Ishikawa (cell line): ENCODE measurements at regions not wholly inside any gene's neighbourhood (a gene's known extent, or its start where the extent isn't known, plus 50 kb on each side); places are given as distances from the start of the nearest gene placed in this dataset.

ENCODE experiments used
- CEBPB ChIP-seq: IDR thresholded peaks from 2 replicates; pipeline ENCODE4 v1.6.1; 2012
- CREB1 ChIP-seq: IDR thresholded peaks from 2 replicates; pipeline ENCODE4 v1.6.1; 2012; ENCODE audit warnings: low read depth
- EGR1 ChIP-seq: IDR thresholded peaks from 2 replicates; pipeline ENCODE4 v1.6.1; 2012
- EP300 ChIP-seq: IDR thresholded peaks from 2 replicates; pipeline ENCODE4 v1.6.1; 2012; ENCODE audit warnings: borderline replicate concordance
- FOXM1 ChIP-seq: IDR thresholded peaks from 2 replicates; pipeline ENCODE4 v1.6.1; 2012; ENCODE audit warnings: low read depth, borderline replicate concordance
- RAD21 ChIP-seq: IDR thresholded peaks from 2 replicates; pipeline ENCODE4 v1.6.1; 2012; ENCODE audit warnings: low read depth
- TAF1 ChIP-seq: IDR thresholded peaks from 2 replicates; pipeline ENCODE4 v1.6.1; 2012; ENCODE audit warnings: low read depth, mild to moderate bottlenecking
- TCF12 ChIP-seq: IDR thresholded peaks from 2 replicates; pipeline ENCODE4 v1.6.1; 2012; ENCODE audit warnings: low read depth
- TEAD4 ChIP-seq: IDR thresholded peaks from 2 replicates; pipeline ENCODE4 v1.6.1; 2012
- YY1 ChIP-seq: IDR thresholded peaks from 2 replicates; pipeline ENCODE4 v1.6.1; 2012; ENCODE audit warnings: low read depth
- ZBTB7A ChIP-seq: IDR thresholded peaks from 2 replicates; pipeline ENCODE4 v1.6.1; 2012; ENCODE audit warnings: low read depth
- TF ChIP-seq, protein P1 (sequence below): IDR thresholded peaks from 2 replicates; pipeline ENCODE4 v1.6.1; 2012
- TF ChIP-seq, protein P2 (sequence below): IDR thresholded peaks from 2 replicates; pipeline ENCODE4 v1.6.1; 2012
- TF ChIP-seq, protein P3 (sequence below): IDR thresholded peaks from 2 replicates; pipeline ENCODE4 v1.6.1; 2012; ENCODE audit warnings: low read depth, mild to moderate bottlenecking

DNA sequence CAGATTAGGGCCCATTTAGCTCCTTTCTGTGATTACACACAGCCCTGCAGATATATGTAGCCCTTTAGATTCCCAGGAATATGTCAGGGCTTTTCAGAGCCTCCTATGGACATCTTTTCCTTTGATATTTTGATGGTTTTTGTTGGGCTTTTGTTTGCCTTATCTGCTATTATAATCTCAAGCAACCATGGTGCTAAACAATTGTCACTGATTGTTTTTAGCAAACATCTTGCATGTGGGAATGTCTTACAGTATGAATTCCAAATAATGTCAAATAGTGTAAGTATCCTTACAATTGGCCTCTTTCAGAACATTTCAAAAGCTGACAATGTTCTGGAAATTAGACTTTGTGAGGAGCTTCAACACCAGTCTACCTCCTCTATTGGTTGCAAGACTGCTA lies 333.6 kb upstream of the OPRM1 start:
- TF ChIP-seq, protein P1, sequence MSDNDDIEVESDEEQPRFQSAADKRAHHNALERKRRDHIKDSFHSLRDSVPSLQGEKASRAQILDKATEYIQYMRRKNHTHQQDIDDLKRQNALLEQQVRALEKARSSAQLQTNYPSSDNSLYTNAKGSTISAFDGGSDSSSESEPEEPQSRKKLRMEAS = no peak
- TF ChIP-seq, protein P2, sequence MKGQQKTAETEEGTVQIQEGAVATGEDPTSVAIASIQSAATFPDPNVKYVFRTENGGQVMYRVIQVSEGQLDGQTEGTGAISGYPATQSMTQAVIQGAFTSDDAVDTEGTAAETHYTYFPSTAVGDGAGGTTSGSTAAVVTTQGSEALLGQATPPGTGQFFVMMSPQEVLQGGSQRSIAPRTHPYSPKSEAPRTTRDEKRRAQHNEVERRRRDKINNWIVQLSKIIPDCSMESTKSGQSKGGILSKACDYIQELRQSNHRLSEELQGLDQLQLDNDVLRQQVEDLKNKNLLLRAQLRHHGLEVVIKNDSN = no peak
- TF ChIP-seq ZBTB7A (no peak), FOXM1 (no peak), CREB1 (no peak), TCF12 (no peak)

DNA sequence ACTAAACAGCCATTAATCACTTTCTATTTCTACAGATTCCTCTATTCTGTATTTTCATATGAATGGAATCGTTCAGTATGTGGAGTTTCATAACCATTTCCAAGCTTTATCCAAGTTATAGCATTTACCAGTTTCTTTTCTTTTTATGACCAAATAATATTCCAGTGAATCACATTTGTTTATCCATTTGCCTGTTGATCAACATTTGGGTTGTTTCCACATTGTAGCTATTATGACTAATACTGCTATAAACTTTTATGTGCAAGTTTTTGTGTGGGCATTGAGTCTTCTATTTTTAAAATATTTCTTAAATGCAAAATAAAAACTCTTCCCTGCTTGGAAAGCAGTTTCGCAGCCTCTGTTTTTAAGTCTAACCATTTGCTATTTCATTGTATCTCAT lies 336.4 kb upstream of the OPRM1 start:
- no peak for TF ChIP-seq TCF12
- TF ChIP-seq CREB1 = no peak
- TF ChIP-seq EP300 = no peak
- TF ChIP-seq RAD21 = no peak
- no peak for TF ChIP-seq ZBTB7A
- no peak for TF ChIP-seq FOXM1
- no peak for TF ChIP-seq EGR1
- TF ChIP-seq, protein P1 = no peak
- TF ChIP-seq, protein P3, sequence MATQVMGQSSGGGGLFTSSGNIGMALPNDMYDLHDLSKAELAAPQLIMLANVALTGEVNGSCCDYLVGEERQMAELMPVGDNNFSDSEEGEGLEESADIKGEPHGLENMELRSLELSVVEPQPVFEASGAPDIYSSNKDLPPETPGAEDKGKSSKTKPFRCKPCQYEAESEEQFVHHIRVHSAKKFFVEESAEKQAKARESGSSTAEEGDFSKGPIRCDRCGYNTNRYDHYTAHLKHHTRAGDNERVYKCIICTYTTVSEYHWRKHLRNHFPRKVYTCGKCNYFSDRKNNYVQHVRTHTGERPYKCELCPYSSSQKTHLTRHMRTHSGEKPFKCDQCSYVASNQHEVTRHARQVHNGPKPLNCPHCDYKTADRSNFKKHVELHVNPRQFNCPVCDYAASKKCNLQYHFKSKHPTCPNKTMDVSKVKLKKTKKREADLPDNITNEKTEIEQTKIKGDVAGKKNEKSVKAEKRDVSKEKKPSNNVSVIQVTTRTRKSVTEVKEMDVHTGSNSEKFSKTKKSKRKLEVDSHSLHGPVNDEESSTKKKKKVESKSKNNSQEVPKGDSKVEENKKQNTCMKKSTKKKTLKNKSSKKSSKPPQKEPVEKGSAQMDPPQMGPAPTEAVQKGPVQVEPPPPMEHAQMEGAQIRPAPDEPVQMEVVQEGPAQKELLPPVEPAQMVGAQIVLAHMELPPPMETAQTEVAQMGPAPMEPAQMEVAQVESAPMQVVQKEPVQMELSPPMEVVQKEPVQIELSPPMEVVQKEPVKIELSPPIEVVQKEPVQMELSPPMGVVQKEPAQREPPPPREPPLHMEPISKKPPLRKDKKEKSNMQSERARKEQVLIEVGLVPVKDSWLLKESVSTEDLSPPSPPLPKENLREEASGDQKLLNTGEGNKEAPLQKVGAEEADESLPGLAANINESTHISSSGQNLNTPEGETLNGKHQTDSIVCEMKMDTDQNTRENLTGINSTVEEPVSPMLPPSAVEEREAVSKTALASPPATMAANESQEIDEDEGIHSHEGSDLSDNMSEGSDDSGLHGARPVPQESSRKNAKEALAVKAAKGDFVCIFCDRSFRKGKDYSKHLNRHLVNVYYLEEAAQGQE = no peak
- TF ChIP-seq CEBPB = no peak
- TF ChIP-seq TAF1 = no peak
- TF ChIP-seq TEAD4 = no peak

DNA sequence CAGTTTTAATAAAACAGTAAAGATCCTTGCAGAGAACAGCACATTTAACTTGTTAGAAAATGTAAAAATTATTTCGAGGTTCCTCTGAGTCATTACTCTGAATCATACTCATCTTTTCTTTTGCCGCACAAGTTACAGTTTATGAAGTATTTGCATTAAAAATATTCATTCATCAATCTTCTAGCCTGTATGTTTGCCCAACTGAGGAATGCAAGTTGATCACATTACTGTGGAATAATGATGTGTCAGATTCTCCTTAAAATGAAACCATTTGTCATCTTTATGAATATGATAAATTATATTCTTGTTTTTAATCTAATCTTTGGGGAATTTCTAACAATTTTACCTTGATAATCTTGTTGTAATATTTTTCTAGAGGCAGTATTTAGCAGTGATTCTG lies 340.4 kb upstream of the OPRM1 start:
- no peak for TF ChIP-seq TAF1
- TF ChIP-seq EP300 = no peak
- TF ChIP-seq TCF12 = no peak
- TF ChIP-seq FOXM1 = no peak
- no peak for TF ChIP-seq ZBTB7A
- TF ChIP-seq, protein P2 = no peak
- no peak for TF ChIP-seq EGR1
- TF ChIP-seq YY1 = no peak
- TF ChIP-seq, protein P1 = no peak

DNA sequence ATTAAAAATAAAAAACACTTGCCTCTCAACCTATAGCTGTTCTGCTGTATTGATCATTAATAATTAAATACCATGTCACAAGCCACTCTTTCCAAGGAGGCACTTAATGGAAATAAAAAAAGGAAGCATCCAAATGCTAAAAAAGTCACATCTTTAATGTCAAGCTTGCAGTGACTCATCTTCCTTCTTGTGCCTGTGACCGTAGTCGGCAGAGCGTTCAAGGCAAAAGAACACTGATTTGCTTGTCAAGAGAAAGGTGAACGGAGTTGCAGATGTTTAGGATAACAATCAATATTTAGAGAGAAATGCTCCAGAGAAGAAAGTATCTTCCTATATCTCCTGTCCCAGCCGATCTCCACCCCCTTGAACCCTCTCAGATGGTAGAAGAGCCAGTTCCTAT lies 341.0 kb upstream of the OPRM1 start:
- TF ChIP-seq FOXM1 = no peak

DNA sequence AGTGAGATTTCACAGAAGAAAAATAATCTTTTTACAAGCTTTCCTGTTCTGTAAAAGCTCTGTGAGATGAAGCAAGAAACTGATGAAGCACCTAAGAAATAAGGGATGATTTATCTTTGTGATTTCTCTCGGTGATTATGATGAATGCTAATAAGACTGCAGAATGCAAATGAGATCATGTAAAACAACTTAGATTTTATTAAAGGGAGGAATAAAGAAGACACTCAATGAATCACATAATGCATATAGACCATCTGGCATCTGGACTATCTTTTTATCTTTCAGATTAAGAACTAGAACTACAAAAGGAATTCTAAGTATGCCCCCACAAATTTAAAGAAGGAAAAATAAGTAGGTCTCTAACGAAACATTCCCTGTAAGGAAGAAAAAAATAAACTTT lies 361.5 kb upstream of the OPRM1 start:
- no peak for TF ChIP-seq CEBPB
- no peak for TF ChIP-seq ZBTB7A

DNA sequence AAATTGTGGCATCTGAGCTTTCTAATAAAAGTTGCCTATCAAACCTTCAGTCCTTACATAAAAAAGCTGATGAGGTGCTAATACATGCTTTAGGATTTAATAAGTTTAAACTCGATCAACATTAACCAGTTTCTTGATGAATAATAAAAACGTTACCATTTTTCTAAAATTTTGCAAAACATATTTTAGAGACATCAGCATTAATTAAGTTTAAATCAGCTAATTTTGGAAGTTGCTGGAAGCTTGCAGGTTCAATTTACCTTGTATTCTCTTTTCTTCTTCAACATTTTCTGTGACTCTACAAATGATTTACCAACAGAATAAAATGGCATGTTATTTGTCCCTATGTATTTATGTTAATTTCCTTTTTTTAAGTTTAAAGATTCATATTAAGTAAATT lies 365.3 kb upstream of the OPRM1 start:
- TF ChIP-seq ZBTB7A (no peak), TEAD4 (no peak), CEBPB (no peak)

DNA sequence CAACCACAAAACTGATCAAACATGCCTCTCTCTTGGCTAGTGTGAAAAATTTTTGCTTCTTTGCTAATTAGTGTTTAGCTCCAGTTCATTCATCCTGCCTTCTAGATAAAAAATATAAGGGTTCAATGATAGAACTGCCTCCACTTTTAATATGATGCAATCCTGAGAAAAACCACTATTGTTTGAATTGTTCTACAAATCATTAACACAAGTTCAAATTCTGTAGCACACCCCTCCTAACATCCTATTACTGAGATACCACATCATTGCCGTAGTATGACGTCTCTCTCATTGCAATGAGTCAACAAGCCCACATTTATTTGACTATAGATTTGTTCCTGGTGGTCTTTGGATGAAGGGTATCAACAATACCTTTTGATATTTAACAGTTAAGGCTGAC lies 365.8 kb upstream of the OPRM1 start:
- TF ChIP-seq, protein P3 = no peak
- TF ChIP-seq EGR1 = no peak
- no peak for TF ChIP-seq RAD21
- TF ChIP-seq, protein P2 = no peak
- TF ChIP-seq TEAD4 = no peak
- no peak for TF ChIP-seq ZBTB7A
- no peak for TF ChIP-seq TCF12
- no peak for TF ChIP-seq TAF1
- no peak for TF ChIP-seq CREB1
- TF ChIP-seq EP300 = no peak
